A549 (cell line): ENCODE measurements at regions not wholly inside any gene's neighbourhood (a gene's known extent, or its start where the extent isn't known, plus 50 kb on each side); places are given as distances from the start of the nearest gene placed in this dataset.

Experiments
- KDM5A ChIP-seq: fragments of 200-600 bp; sonication (generic); IDR thresholded peaks from 2 replicates; pipeline ENCODE4 v1.6.1; 2016; ENCODE audit warnings: antibody characterized with exemption, mild to moderate bottlenecking
- MAFK ChIP-seq: fragments of 450-650 bp; IDR thresholded peaks from 2 replicates; pipeline ENCODE4 v1.6.1; 2014; ENCODE audit not compliant: partially characterized antibody
- POLR2A ChIP-seq: IDR thresholded peaks from 2 replicates; pipeline ENCODE4 v1.6.1; 2012; ENCODE audit warnings: mild to moderate bottlenecking, low read length
- POLR2AphosphoS2 ChIP-seq: conservative IDR thresholded peaks from 2 replicates; pipeline ENCODE4 v1.6.1; 2012; ENCODE audit warnings: low read length, improper control_type of control experiment, inconsistent platforms
- RCOR1 ChIP-seq: fragments of 150-350 bp; IDR thresholded peaks from 2 replicates; pipeline ENCODE4 v1.6.1; 2014; ENCODE audit warnings: antibody characterized with exemption, low read length, low read depth
- RFX5 ChIP-seq: fragments of 450-650 bp; IDR thresholded peaks from 2 replicates; pipeline ENCODE4 v1.7.1; 2014; ENCODE audit warnings: antibody characterized with exemption, mild to moderate bottlenecking, moderate library complexity
- TF ChIP-seq, protein P1 (sequence below): fragments of >200 bp; sonication (Bioruptor Twin); formaldehyde crosslinking; IDR thresholded peaks from 3 replicates; pipeline ENCODE4 v1.5.1; 2016

DNA sequence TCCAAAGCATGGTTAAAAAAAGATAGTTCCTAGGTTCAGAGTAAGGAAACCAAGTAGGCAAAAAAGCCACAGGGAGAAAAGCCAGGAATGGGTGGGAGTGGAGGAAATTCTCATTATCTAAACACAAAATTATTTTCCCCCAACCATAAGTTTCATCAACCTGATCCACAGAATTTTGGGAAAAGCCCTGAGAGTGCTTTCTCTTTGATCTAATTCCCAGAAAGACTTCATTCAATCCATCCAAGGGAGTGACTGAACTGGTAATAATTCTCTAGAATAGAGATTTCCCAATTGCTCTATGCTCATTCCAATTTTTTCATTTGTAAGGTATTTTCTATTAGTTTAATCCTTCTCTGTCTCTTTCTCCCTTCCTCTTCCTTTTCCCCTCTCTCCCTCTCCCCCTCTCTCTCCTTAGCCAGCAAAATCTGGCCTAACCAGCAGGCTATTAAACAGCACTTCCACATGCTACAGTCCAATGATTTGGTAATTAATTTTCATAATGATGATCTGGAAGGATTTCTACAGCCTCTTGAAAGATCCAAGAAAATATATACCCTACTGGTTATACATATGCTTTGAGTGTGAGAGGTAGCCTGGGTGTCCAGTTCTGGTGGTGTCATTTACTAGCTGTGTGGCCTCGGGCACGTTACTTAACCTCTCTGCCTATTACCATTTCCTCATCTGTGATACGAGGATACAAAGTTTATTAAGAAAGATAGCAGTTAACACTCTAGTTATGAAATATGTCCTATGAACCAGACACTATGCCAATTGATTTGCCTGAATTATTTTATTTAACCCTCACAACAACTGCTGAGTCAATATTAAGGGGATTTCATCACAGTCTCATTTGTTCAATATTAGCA, 251.5 kb upstream of the RASGEF1B start:
- TF ChIP-seq, protein P1, sequence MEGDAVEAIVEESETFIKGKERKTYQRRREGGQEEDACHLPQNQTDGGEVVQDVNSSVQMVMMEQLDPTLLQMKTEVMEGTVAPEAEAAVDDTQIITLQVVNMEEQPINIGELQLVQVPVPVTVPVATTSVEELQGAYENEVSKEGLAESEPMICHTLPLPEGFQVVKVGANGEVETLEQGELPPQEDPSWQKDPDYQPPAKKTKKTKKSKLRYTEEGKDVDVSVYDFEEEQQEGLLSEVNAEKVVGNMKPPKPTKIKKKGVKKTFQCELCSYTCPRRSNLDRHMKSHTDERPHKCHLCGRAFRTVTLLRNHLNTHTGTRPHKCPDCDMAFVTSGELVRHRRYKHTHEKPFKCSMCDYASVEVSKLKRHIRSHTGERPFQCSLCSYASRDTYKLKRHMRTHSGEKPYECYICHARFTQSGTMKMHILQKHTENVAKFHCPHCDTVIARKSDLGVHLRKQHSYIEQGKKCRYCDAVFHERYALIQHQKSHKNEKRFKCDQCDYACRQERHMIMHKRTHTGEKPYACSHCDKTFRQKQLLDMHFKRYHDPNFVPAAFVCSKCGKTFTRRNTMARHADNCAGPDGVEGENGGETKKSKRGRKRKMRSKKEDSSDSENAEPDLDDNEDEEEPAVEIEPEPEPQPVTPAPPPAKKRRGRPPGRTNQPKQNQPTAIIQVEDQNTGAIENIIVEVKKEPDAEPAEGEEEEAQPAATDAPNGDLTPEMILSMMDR = no peak
- no peak for TF ChIP-seq MAFK
- no peak for TF ChIP-seq KDM5A
- no peak for TF ChIP-seq POLR2AphosphoS2
- TF ChIP-seq RFX5 = no peak
- no peak for TF ChIP-seq POLR2A
- no peak for TF ChIP-seq RCOR1
